GM23338 (cell line): ENCODE measurements at regions not wholly inside any gene's neighbourhood (a gene's known extent, or its start where the extent isn't known, plus 50 kb on each side); places are given as distances from the start of the nearest gene placed in this dataset.

Source experiments
- ATAC-seq: fragments of 200-7000 bp; cut with Tn5 transposase; 3 replicates; pipeline ENCODE4 v1.9.1; 2020
- DNase-seq: peaks from one replicate; pipeline ENCODE4 v3.0.0-alpha.2; 2015; ENCODE audit warnings: low spot score
- H2AFZ ChIP-seq: fragments of 200-600 bp; sonication (generic); 2 replicates; pipeline ENCODE4 v1.8.0; 2016; ENCODE audit warnings: antibody characterized with exemption, mild to moderate bottlenecking, moderate library complexity
- H3F3A ChIP-seq: fragments of 200-600 bp; sonication (generic); replicated peaks from 2 replicates; pipeline ENCODE4 v1.8.0; 2017; ENCODE audit warnings: antibody characterized with exemption, mixed run types, low read depth
- H3K27ac ChIP-seq: fragments of 200-600 bp; sonication (generic); 2 replicates; pipeline ENCODE4 v1.6.1; 2016; ENCODE audit warnings: low read depth
- H3K27me3 ChIP-seq: fragments of 200-600 bp; sonication (generic); 2 replicates; pipeline ENCODE4 v1.8.0; 2016; ENCODE audit warnings: mild to moderate bottlenecking, mixed run types, moderate library complexity; ENCODE audit not compliant: insufficient read depth
- H3K36me3 ChIP-seq: fragments of 200-600 bp; sonication (generic); 2 replicates; pipeline ENCODE4 v1.8.0; 2016; ENCODE audit warnings: mild to moderate bottlenecking; ENCODE audit not compliant: insufficient read depth
- H3K4me1 ChIP-seq: fragments of 200-600 bp; sonication (generic); 2 replicates; pipeline ENCODE4 v1.8.0; 2016; ENCODE audit warnings: mild to moderate bottlenecking, moderate library complexity; ENCODE audit not compliant: insufficient read depth
- H3K4me2 ChIP-seq: fragments of 200-600 bp; sonication (generic); 2 replicates; pipeline ENCODE4 v1.7.1; 2017; ENCODE audit warnings: mixed run types
- H3K4me3 ChIP-seq: fragments of 200-600 bp; sonication (generic); 2 replicates; pipeline ENCODE4 v1.6.1; 2016; ENCODE audit warnings: mixed run types
- H3K79me2 ChIP-seq: fragments of 200-600 bp; sonication (generic); replicated peaks from 2 replicates; pipeline ENCODE4 v1.8.0; 2017; ENCODE audit warnings: mild to moderate bottlenecking; ENCODE audit not compliant: insufficient read depth
- H3K9me2 ChIP-seq: fragments of 200-600 bp; sonication (generic); 2 replicates; pipeline ENCODE4 v1.8.0; 2017; ENCODE audit not compliant: insufficient read depth
- H4K20me1 ChIP-seq: fragments of 200-600 bp; sonication (generic); replicated peaks from 2 replicates; pipeline ENCODE4 v1.8.0; 2017; ENCODE audit warnings: mild to moderate bottlenecking; ENCODE audit not compliant: insufficient read depth
- H3K27ac Mint-ChIP-seq: 2 replicates; pipeline ENCODE4 v1.8.0; 2020; ENCODE audit warnings: inconsistent platforms, mild to moderate bottlenecking, moderate library complexity, mixed read lengths
- H3K27me3 Mint-ChIP-seq: 3 replicates; pipeline ENCODE4 v1.8.0; 2022; ENCODE audit warnings: low read depth, mild to moderate bottlenecking, moderate library complexity, mixed read lengths, inconsistent platforms; ENCODE audit not compliant: insufficient read depth, poor library complexity
- H3K36me3 Mint-ChIP-seq: 3 replicates; pipeline ENCODE4 v1.8.0; 2021; ENCODE audit warnings: low read depth, mild to moderate bottlenecking, inconsistent platforms, moderate library complexity, mixed read lengths
- H3K4me1 Mint-ChIP-seq: 3 replicates; pipeline ENCODE4 v1.8.0; 2020; ENCODE audit warnings: mild to moderate bottlenecking, inconsistent platforms, mixed read lengths
- H3K4me3 Mint-ChIP-seq: 3 replicates; pipeline ENCODE4 v1.8.0; 2021; ENCODE audit warnings: moderate library complexity, mild to moderate bottlenecking, inconsistent platforms, mixed read lengths
- H3K9me3 Mint-ChIP-seq: 3 replicates; pipeline ENCODE4 v1.8.0; 2020; ENCODE audit warnings: moderate library complexity, mild to moderate bottlenecking, inconsistent platforms, mixed read lengths
- CREB1 ChIP-seq: fragments of 250-450 bp; sonication (Bioruptor Pico); IDR thresholded peaks from 2 replicates; pipeline ENCODE4 v1.5.0; 2020; ENCODE audit warnings: low read depth, mild to moderate bottlenecking, moderate library complexity
- EZH2 ChIP-seq: fragments of 200-600 bp; sonication (generic); IDR thresholded peaks from one replicate; pipeline ENCODE4 v1.8.0; 2017; ENCODE audit warnings: antibody characterized with exemption, mild to moderate bottlenecking, low read depth; ENCODE audit not compliant: unreplicated experiment
- JUNB ChIP-seq: IDR thresholded peaks from one replicate; pipeline ENCODE4 v1.6.1; 2016; ENCODE audit warnings: antibody characterized with exemption; ENCODE audit not compliant: unreplicated experiment
- NANOG ChIP-seq: IDR thresholded peaks from 2 replicates; pipeline ENCODE4 v1.6.1; 2016; ENCODE audit warnings: antibody characterized with exemption, borderline replicate concordance
- POLR2AphosphoS5 ChIP-seq: IDR thresholded peaks from 2 replicates; pipeline ENCODE4 v1.6.1; 2016; ENCODE audit warnings: antibody characterized with exemption, low read depth
- ZNF331 ChIP-seq: fragments of 250-450 bp; sonication (Bioruptor Pico); IDR thresholded peaks from 2 replicates; pipeline ENCODE4 v1.5.0; 2020; ENCODE audit warnings: low read depth, mild to moderate bottlenecking, moderate library complexity
- TF ChIP-seq, protein P1 (sequence below): fragments of 250-450 bp; sonication (Bioruptor Pico); IDR thresholded peaks from 2 replicates; pipeline ENCODE4 v1.5.0; 2020; ENCODE audit warnings: mild to moderate bottlenecking, moderate library complexity
- TF ChIP-seq, protein P2 (sequence below): IDR thresholded peaks from 2 replicates; pipeline ENCODE4 v1.6.1; 2016; ENCODE audit warnings: antibody characterized with exemption
- TF ChIP-seq, protein P3 (sequence below), 2 experiments: fragments of 200-600 bp in 1 of 2; sonication (generic) in 1 of 2; conservative IDR thresholded peaks; 2 replicates each; pipeline versions ENCODE4 v1.5.1 to v1.6.1; 2016 to 2017; ENCODE audit warnings: antibody characterized with exemption in 2 of 2, low read depth in 2 of 2, mild to moderate bottlenecking in 2 of 2, moderate library complexity in 1 of 2
- TF ChIP-seq, protein P4 (sequence below): IDR thresholded peaks from one replicate; pipeline ENCODE4 v1.6.1; 2018; ENCODE audit warnings: antibody characterized with exemption; ENCODE audit not compliant: unreplicated experiment

DNA sequence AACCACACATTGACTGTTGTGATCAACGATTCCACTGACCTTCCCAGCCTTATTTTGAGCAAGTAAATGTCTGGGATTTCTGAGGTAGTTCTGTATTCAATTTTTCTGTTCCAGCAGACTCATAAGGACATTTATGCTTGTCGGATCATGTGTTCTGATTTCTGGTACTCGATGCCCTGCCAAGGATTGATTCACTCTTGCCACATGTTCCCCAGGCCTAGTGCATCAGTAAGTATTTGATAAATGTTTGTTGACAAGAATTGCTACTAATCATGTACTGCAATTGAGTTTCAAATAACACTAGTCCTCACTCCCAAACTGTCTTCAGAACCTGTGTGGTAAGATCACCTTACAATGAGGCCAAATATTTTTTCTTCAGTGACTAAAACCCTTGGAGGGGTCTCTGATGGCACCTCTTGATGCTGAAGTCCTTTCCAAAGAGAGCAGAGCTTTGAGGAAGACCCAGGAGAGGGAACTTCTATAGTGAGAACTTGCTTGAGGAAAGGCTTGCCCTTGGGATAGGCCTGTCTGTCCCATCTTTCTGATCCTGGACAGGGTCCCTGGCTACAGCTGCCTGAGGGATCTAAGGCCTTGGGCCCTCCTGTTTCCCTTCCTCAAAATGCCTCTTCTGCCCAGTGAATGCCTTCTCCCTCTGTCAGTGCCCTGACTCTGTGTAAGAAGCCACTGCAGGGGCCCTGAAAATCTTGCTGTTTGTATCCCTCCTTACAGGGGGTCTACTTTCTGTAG lies 115.8 kb upstream of the FAM78B start (continued):
- TF ChIP-seq, protein P1, sequence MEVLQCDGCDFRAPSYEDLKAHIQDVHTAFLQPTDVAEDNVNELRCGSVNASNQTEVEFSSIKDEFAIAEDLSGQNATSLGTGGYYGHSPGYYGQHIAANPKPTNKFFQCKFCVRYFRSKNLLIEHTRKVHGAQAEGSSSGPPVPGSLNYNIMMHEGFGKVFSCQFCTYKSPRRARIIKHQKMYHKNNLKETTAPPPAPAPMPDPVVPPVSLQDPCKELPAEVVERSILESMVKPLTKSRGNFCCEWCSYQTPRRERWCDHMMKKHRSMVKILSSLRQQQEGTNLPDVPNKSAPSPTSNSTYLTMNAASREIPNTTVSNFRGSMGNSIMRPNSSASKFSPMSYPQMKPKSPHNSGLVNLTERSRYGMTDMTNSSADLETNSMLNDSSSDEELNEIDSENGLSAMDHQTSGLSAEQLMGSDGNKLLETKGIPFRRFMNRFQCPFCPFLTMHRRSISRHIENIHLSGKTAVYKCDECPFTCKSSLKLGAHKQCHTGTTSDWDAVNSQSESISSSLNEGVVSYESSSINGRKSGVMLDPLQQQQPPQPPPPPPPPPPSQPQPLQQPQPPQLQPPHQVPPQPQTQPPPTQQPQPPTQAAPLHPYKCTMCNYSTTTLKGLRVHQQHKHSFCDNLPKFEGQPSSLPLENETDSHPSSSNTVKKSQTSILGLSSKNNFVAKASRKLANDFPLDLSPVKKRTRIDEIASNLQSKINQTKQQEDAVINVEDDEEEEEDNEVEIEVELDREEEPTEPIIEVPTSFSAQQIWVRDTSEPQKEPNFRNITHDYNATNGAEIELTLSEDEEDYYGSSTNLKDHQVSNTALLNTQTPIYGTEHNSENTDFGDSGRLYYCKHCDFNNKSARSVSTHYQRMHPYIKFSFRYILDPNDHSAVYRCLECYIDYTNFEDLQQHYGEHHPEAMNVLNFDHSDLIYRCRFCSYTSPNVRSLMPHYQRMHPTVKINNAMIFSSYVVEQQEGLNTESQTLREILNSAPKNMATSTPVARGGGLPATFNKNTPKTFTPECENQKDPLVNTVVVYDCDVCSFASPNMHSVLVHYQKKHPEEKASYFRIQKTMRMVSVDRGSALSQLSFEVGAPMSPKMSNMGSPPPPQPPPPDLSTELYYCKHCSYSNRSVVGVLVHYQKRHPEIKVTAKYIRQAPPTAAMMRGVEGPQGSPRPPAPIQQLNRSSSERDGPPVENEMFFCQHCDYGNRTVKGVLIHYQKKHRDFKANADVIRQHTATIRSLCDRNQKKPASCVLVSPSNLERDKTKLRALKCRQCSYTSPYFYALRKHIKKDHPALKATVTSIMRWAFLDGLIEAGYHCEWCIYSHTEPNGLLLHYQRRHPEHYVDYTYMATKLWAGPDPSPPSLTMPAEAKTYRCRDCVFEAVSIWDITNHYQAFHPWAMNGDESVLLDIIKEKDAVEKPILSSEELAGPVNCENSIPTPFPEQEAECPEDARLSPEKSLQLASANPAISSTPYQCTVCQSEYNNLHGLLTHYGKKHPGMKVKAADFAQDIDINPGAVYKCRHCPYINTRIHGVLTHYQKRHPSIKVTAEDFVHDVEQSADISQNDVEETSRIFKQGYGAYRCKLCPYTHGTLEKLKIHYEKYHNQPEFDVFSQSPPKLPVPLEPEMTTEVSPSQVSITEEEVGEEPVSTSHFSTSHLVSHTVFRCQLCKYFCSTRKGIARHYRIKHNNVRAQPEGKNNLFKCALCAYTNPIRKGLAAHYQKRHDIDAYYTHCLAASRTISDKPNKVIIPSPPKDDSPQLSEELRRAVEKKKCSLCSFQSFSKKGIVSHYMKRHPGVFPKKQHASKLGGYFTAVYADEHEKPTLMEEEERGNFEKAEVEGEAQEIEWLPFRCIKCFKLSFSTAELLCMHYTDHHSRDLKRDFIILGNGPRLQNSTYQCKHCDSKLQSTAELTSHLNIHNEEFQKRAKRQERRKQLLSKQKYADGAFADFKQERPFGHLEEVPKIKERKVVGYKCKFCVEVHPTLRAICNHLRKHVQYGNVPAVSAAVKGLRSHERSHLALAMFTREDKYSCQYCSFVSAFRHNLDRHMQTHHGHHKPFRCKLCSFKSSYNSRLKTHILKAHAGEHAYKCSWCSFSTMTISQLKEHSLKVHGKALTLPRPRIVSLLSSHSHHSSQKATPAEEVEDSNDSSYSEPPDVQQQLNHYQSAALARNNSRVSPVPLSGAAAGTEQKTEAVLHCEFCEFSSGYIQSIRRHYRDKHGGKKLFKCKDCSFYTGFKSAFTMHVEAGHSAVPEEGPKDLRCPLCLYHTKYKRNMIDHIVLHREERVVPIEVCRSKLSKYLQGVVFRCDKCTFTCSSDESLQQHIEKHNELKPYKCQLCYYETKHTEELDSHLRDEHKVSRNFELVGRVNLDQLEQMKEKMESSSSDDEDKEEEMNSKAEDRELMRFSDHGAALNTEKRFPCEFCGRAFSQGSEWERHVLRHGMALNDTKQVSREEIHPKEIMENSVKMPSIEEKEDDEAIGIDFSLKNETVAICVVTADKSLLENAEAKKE (CRISPR knock-in tag): no peak
- no peak for TF ChIP-seq EZH2
- TF ChIP-seq, protein P2, sequence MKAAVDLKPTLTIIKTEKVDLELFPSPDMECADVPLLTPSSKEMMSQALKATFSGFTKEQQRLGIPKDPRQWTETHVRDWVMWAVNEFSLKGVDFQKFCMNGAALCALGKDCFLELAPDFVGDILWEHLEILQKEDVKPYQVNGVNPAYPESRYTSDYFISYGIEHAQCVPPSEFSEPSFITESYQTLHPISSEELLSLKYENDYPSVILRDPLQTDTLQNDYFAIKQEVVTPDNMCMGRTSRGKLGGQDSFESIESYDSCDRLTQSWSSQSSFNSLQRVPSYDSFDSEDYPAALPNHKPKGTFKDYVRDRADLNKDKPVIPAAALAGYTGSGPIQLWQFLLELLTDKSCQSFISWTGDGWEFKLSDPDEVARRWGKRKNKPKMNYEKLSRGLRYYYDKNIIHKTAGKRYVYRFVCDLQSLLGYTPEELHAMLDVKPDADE: no peak

DNA sequence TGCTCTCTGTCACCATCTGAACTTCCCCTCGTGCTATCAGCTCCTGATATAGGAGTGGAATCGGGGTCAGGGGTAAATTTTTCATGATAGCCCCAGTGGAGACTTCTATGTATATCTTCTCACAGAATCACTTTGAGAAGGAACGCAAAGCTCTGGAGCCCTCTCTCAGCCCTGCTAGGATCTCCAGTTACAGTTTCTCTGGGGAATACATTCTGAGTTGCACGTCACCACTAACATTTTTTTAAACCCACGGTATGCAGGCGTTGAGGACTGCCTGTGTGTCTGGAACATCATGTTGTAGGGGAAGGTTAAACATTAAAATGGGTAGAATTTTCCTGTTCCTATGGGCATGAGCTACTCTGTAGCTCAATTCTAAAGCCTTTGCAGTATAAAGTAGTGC lies 116.4 kb upstream of the FAM78B start:
- Histone ChIP-seq H2AFZ (0 out of 2 replicates have a peak overlapping the region, but pooled peaks have one; percentile 18), H3K4me2 (no peak overlapping the region), H3F3A (no peaks in the 10 kb centered on the region), H4K20me1 (no peaks in the 10 kb centered on the region), H3K27ac (no peak overlapping the region), H3K27me3 (no peaks in the 10 kb centered on the region), H3K36me3 (no peaks in the 10 kb centered on the region), H3K4me3 (no peak overlapping the region), H3K79me2 (no peaks in the 10 kb centered on the region), H3K9me2 (no peaks in the 10 kb centered on the region), H3K4me1 (no peaks in the 10 kb centered on the region)
- no peaks in the 10 kb centered on the region for H3K4me1 Mint-ChIP-seq
- no peaks in the 10 kb centered on the region for H3K9me3 Mint-ChIP-seq
- H3K27me3 Mint-ChIP-seq: no peaks in the 10 kb centered on the region
- ATAC-seq (no peak), DNase-seq (no peak)
- TF ChIP-seq EZH2 (no peak), ZNF331 (CRISPR knock-in tag) (no peak), CREB1 (CRISPR knock-in tag) (no peak), NANOG (no peak), POLR2AphosphoS5 (no peak), JUNB (no peak)
- TF ChIP-seq, protein P3, sequence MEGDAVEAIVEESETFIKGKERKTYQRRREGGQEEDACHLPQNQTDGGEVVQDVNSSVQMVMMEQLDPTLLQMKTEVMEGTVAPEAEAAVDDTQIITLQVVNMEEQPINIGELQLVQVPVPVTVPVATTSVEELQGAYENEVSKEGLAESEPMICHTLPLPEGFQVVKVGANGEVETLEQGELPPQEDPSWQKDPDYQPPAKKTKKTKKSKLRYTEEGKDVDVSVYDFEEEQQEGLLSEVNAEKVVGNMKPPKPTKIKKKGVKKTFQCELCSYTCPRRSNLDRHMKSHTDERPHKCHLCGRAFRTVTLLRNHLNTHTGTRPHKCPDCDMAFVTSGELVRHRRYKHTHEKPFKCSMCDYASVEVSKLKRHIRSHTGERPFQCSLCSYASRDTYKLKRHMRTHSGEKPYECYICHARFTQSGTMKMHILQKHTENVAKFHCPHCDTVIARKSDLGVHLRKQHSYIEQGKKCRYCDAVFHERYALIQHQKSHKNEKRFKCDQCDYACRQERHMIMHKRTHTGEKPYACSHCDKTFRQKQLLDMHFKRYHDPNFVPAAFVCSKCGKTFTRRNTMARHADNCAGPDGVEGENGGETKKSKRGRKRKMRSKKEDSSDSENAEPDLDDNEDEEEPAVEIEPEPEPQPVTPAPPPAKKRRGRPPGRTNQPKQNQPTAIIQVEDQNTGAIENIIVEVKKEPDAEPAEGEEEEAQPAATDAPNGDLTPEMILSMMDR (conservative IDR thresholded peaks at IDR 0.05; ENCODE audit: low read depth in 2 of 2): no peak
- TF ChIP-seq, protein P4, sequence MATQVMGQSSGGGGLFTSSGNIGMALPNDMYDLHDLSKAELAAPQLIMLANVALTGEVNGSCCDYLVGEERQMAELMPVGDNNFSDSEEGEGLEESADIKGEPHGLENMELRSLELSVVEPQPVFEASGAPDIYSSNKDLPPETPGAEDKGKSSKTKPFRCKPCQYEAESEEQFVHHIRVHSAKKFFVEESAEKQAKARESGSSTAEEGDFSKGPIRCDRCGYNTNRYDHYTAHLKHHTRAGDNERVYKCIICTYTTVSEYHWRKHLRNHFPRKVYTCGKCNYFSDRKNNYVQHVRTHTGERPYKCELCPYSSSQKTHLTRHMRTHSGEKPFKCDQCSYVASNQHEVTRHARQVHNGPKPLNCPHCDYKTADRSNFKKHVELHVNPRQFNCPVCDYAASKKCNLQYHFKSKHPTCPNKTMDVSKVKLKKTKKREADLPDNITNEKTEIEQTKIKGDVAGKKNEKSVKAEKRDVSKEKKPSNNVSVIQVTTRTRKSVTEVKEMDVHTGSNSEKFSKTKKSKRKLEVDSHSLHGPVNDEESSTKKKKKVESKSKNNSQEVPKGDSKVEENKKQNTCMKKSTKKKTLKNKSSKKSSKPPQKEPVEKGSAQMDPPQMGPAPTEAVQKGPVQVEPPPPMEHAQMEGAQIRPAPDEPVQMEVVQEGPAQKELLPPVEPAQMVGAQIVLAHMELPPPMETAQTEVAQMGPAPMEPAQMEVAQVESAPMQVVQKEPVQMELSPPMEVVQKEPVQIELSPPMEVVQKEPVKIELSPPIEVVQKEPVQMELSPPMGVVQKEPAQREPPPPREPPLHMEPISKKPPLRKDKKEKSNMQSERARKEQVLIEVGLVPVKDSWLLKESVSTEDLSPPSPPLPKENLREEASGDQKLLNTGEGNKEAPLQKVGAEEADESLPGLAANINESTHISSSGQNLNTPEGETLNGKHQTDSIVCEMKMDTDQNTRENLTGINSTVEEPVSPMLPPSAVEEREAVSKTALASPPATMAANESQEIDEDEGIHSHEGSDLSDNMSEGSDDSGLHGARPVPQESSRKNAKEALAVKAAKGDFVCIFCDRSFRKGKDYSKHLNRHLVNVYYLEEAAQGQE: no peak
- H3K36me3 Mint-ChIP-seq: no peaks in the 10 kb centered on the region
- no peak overlapping the region for H3K27ac Mint-ChIP-seq
- no peak overlapping the region for H3K4me3 Mint-ChIP-seq
